BJ (cell line): ENCODE measurements at regions not wholly inside any gene's neighbourhood (a gene's known extent, or its start where the extent isn't known, plus 50 kb on each side); places are given as distances from the start of the nearest gene placed in this dataset.

Source experiments
- CTCF ChIA-PET: fragments of 350-600 bp; formaldehyde crosslinking; extraction: SDS; loops from one replicate; lab custom pipeline; 2021; ENCODE audit warnings: antibody characterized with exemption, inconsistent platforms; lab: Yijun Ruan, JAX
- POLR2A ChIA-PET: fragments of 300-600 bp; sonication (Branson Sonifier 250); formaldehyde crosslinking; extraction: SDS; loops from one replicate; lab custom pipeline; 2021; ENCODE audit warnings: antibody characterized with exemption; lab: Charles Lee
- DNase-seq: peaks from one replicate; pipeline ENCODE4 v3.0.0-alpha.2; 2011; ENCODE audit warnings: low read depth
- H3K27me3 ChIP-seq: 2 replicates; pipeline ENCODE4 v1.6.0; 2011; ENCODE audit warnings: low read length; ENCODE audit not compliant: control insufficient read depth, insufficient read depth
- H3K36me3 ChIP-seq: 2 replicates; pipeline ENCODE4 v1.5.1; 2011; ENCODE audit warnings: low read length; ENCODE audit not compliant: control insufficient read depth, insufficient read depth
- H3K4me3 ChIP-seq: 2 replicates; pipeline ENCODE4 v1.5.1; 2011; ENCODE audit warnings: low read depth, mild to moderate bottlenecking, control low read depth, low read length
- CTCF ChIP-seq: IDR thresholded peaks from 2 replicates; pipeline ENCODE4 v1.5.1; 2011; ENCODE audit warnings: low read depth, mild to moderate bottlenecking, control low read depth, inconsistent platforms, low read length, moderate library complexity; ENCODE audit not compliant: insufficient read depth

- Histone ChIP-seq H3K4me3 (no peak overlapping the region), H3K27me3 (no peaks in the 10 kb centered on the region), H3K36me3 (no peaks in the 10 kb centered on the region)
- no peak for DNase-seq
- POLR2A ChIA-PET, result no interaction called here
- TF ChIP-seq CTCF, result no peak
- CTCF ChIA-PET, result interaction anchor here (1.2 kb wide), 1 partner anchor 106 kb away, joined by 4 read pairs; no protein-coding TSS in a partner anchor
Measured at GRCh38 chr12:43169115-43169681, 382.8 kb downstream of the ADAMTS20 start.

- Histone ChIP-seq H3K4me3 (no peak overlapping the region), H3K27me3 (no peaks in the 10 kb centered on the region), H3K36me3 (no peaks in the 10 kb centered on the region)
- DNase-seq, result no peak
- ChIA-PET CTCF (no interaction called here), POLR2A (interaction anchor here (0.6 kb wide), 1 partner anchor 19 kb away, joined by 5 read pairs; no protein-coding TSS in a partner anchor)
- TF ChIP-seq CTCF, result no peak
Measured at GRCh38 chr12:43167691-43168090, 384.3 kb downstream of the ADAMTS20 start.

GRCh38 chr12:43165351-43165750 lies 386.7 kb downstream of the ADAMTS20 start:
- Histone ChIP-seq H3K36me3 (no peaks in the 10 kb centered on the region), H3K27me3 (no peaks in the 10 kb centered on the region), H3K4me3 (no peak overlapping the region)
- ChIA-PET POLR2A (no interaction called here), CTCF (no interaction called here)
- no peak for DNase-seq
- TF ChIP-seq CTCF, result no peak

- H3K36me3 ChIP-seq, result no peaks in the 10 kb centered on the region
- CTCF ChIA-PET, result no interaction called here
- TF ChIP-seq CTCF, result no peak
- POLR2A ChIA-PET, result interaction anchor here (1.2 kb wide), 1 partner anchor 10 kb away, joined by 4 read pairs; no protein-coding TSS in a partner anchor
- H3K4me3 ChIP-seq, result no peak overlapping the region
- no peaks in the 10 kb centered on the region for H3K27me3 ChIP-seq
- no peak for DNase-seq
Measured at GRCh38 chr12:43162138-43162537, 389.9 kb downstream of the ADAMTS20 start.

- CTCF ChIA-PET, result no interaction called here
Measured at GRCh38 chr12:43159506-43159905, 392.5 kb downstream of the ADAMTS20 start.

More at GRCh38 chr12:43159506-43159905, 392.5 kb downstream of the ADAMTS20 start:
- Histone ChIP-seq H3K27me3 (no peaks in the 10 kb centered on the region), H3K36me3 (no peaks in the 10 kb centered on the region), H3K4me3 (no peak overlapping the region)
- no peak for DNase-seq
- POLR2A ChIA-PET, result no interaction called here
- TF ChIP-seq CTCF, result no peak
